ENCODE measurements at regions not wholly inside any gene's neighbourhood (a gene's known extent, or its start where the extent isn't known, plus 50 kb on each side); places are given as distances from the start of the nearest gene placed in this dataset.

GRCh38 chr3:104738271-104738670 is 628.4 kb upstream of the ALCAM start:
- TF ChIP-seq RCOR1 (conservative IDR thresholded peaks at IDR 0.05; ENCODE audit: low read depth, low read length) (no peak), TCF12 (IDR thresholded peaks at IDR 0.05; ENCODE audit: low read depth, low read length) (no peak), LARP7 (IDR thresholded peaks at IDR 0.05) (no peak), CBX3 (IDR thresholded peaks at IDR 0.05; ENCODE audit: borderline replicate concordance, low read depth) (no peak), MXI1 (IDR thresholded peaks at IDR 0.05; ENCODE audit: low read depth, low read length) (no peak), POLR2AphosphoS5 (IDR thresholded peaks at IDR 0.05; ENCODE audit: low read length) (no peak)
